Smooth muscle cell (in vitro differentiated cells): ENCODE measurements at regions not wholly inside any gene's neighbourhood (a gene's known extent, or its start where the extent isn't known, plus 50 kb on each side); places are given as distances from the start of the nearest gene placed in this dataset.
A peak's percentile ranks its signal among the peaks of the same experiment; 100 is the strongest.

Experiments
- DNase-seq: peaks from one replicate; lab custom pipeline; 2025; ENCODE audit not compliant: unreplicated experiment; lab: John Stamatoyannopoulos, UW
- H2AFZ ChIP-seq: fragments of 200-600 bp; sonication (generic); 2 replicates; pipeline ENCODE4 v1.6.0; 2016; ENCODE audit warnings: antibody characterized with exemption, low read depth, mild to moderate bottlenecking
- H3F3A ChIP-seq: fragments of 200-600 bp; sonication (generic); 2 replicates; pipeline ENCODE4 v1.6.0; 2017; ENCODE audit warnings: antibody characterized with exemption, low read depth
- H3K27ac ChIP-seq: fragments of 200-600 bp; sonication (generic); 2 replicates; pipeline ENCODE4 v1.5.1; 2016; ENCODE audit warnings: low read depth, mild to moderate bottlenecking
- H3K27me3 ChIP-seq: fragments of 200-600 bp; sonication (generic); 2 replicates; pipeline ENCODE4 v1.6.1; 2016; ENCODE audit warnings: low read depth, mild to moderate bottlenecking
- H3K36me3 ChIP-seq: fragments of 200-600 bp; sonication (generic); 2 replicates; pipeline ENCODE4 v1.5.1; 2016; ENCODE audit warnings: low read depth
- H3K4me1 ChIP-seq: fragments of 200-600 bp; sonication (generic); 2 replicates; pipeline ENCODE4 v1.5.1; 2016; ENCODE audit warnings: low read depth
- H3K4me2 ChIP-seq: fragments of 200-600 bp; sonication (generic); 2 replicates; pipeline ENCODE4 v1.6.0; 2016; ENCODE audit warnings: mild to moderate bottlenecking
- H3K4me3 ChIP-seq: fragments of 200-600 bp; sonication (generic); 2 replicates; pipeline ENCODE4 v1.5.1; 2016; ENCODE audit warnings: mild to moderate bottlenecking
- H3K79me2 ChIP-seq: fragments of 200-600 bp; sonication (generic); 2 replicates; pipeline ENCODE4 v1.6.0; 2016; ENCODE audit warnings: low read depth, mild to moderate bottlenecking
- H3K9ac ChIP-seq: fragments of 200-600 bp; sonication (generic); 2 replicates; pipeline ENCODE4 v1.6.0; 2016; ENCODE audit warnings: low read depth
- H3K9me3 ChIP-seq: fragments of 200-600 bp; sonication (generic); replicated peaks from 2 replicates; pipeline ENCODE4 v1.5.1; 2016; ENCODE audit warnings: low read depth
- H4K20me1 ChIP-seq: fragments of 200-600 bp; sonication (generic); 2 replicates; pipeline ENCODE4 v1.6.0; 2016; ENCODE audit warnings: low read depth
- WGBS: methylation state at CpG from one replicate; pipeline ENCODE4 v1.1.7; 2016; ENCODE audit warnings: low lambda C conversion rate; 5-methylcytosine and 5-hydroxymethylcytosine counted together
- TF ChIP-seq, protein P1 (sequence below): fragments of 200-600 bp; sonication (generic); IDR thresholded peaks from 2 replicates; pipeline ENCODE4 v1.5.1; 2017; ENCODE audit warnings: borderline replicate concordance, mild to moderate bottlenecking, antibody characterized with exemption; ENCODE audit not compliant: insufficient read depth, poor library complexity, severe bottlenecking

DNA sequence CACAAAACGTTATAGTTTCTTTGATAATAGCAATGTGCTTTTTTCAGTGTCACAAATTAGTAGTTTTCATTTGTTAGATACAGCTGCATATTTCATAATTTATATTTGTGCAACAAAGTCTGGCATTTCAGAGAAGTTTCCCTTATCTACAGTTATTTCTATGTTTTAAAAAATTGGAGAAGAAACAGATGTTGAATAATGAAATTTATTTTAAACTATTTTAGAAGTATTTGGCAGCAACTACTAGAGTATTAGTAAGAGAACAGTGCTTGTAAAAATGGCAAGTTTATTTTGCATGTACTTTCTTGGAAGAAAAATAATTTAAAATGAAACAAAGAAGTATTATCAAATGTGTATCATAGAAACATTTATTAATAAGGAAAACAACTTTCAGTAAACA is 68.6 kb upstream of the COL5A2 start:
- Histone ChIP-seq H3F3A (no peaks in the 10 kb centered on the region), H3K27me3 (no peaks in the 10 kb centered on the region), H3K4me1 (no peaks in the 10 kb centered on the region), H3K9ac (no peak overlapping the region), H3K4me2 (no peak overlapping the region), H3K27ac (no peak overlapping the region), H3K4me3 (no peak overlapping the region), H2AFZ (no peak overlapping the region), H4K20me1 (no peaks in the 10 kb centered on the region), H3K9me3 (no peaks in the 10 kb centered on the region), H3K36me3 (no peaks in the 10 kb centered on the region), H3K79me2 (no peaks in the 10 kb centered on the region)
- TF ChIP-seq, protein P1, sequence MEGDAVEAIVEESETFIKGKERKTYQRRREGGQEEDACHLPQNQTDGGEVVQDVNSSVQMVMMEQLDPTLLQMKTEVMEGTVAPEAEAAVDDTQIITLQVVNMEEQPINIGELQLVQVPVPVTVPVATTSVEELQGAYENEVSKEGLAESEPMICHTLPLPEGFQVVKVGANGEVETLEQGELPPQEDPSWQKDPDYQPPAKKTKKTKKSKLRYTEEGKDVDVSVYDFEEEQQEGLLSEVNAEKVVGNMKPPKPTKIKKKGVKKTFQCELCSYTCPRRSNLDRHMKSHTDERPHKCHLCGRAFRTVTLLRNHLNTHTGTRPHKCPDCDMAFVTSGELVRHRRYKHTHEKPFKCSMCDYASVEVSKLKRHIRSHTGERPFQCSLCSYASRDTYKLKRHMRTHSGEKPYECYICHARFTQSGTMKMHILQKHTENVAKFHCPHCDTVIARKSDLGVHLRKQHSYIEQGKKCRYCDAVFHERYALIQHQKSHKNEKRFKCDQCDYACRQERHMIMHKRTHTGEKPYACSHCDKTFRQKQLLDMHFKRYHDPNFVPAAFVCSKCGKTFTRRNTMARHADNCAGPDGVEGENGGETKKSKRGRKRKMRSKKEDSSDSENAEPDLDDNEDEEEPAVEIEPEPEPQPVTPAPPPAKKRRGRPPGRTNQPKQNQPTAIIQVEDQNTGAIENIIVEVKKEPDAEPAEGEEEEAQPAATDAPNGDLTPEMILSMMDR: no peak
- no peak for DNase-seq
- 86% methylated on average over 1 of the region's 1 CpG for WGBS

DNA sequence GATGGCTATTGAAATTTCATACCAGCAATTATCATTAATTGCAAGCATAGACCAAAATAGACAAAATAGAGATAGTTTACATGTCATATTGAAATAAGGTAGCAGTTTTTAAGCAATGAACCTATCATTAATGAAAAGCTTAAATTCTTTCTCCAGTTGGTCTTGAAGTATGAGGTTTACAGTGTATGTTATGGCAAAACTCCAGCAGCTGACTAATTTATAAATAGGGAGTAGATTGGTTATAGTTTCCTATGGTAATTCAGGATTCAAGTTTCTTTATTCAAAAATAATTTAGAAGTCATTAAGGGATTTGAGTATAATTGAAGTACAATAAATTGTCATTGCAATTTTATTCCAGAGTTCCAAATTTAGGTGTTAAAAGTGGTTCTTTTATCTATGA is 69.6 kb upstream of the COL5A2 start:
- no peaks in the 10 kb centered on the region for H3K79me2 ChIP-seq
- H3K27me3 ChIP-seq: no peaks in the 10 kb centered on the region
- no peaks in the 10 kb centered on the region for H3K9me3 ChIP-seq
- TF ChIP-seq, protein P1: no peak
- no peak overlapping the region for H3K27ac ChIP-seq
- no peaks in the 10 kb centered on the region for H3K36me3 ChIP-seq
- no peak overlapping the region for H3K4me2 ChIP-seq
- peaks cover 4% of the 10 kb centered on the region for H3K4me1 ChIP-seq
- no peaks in the 10 kb centered on the region for H3F3A ChIP-seq
- no peak overlapping the region for H3K4me3 ChIP-seq
- H2AFZ ChIP-seq: no peak overlapping the region
- H4K20me1 ChIP-seq: no peaks in the 10 kb centered on the region
- no peak for DNase-seq
- H3K9ac ChIP-seq: no peak overlapping the region

DNA sequence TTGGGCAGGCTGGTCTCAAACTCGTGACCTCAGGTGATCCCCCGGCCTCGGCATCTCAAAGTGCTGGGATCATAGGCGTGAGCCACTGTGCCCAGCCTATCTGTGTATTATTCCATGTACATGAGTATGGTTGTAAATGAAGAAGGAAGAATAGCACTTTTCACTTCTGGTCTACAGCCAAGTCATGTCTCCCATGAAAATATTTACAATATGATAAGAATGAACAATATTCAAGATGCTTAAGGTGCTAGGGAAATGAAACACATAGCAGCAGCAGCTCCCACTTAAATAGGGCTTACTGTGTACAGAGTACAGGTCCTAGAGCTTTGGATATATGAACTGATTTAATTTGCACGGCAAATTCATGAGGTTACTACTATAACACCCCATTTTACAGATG is 70.3 kb upstream of the COL5A2 start:
- H3K4me2 ChIP-seq: no peak overlapping the region
- H3K4me1 ChIP-seq: peaks cover 6% of the 10 kb centered on the region
- no peaks in the 10 kb centered on the region for H3K27me3 ChIP-seq
- H3K36me3 ChIP-seq: no peaks in the 10 kb centered on the region
- no peaks in the 10 kb centered on the region for H3K9me3 ChIP-seq
- no peak overlapping the region for H3K4me3 ChIP-seq
- no peak overlapping the region for H2AFZ ChIP-seq
- no peaks in the 10 kb centered on the region for H4K20me1 ChIP-seq
- TF ChIP-seq, protein P1: no peak
- H3K9ac ChIP-seq: no peak overlapping the region
- no peaks in the 10 kb centered on the region for H3F3A ChIP-seq
- 97% methylated on average over 5 of the region's 5 CpGs for WGBS
- no peak overlapping the region for H3K27ac ChIP-seq
- H3K79me2 ChIP-seq: no peaks in the 10 kb centered on the region
- no peak for DNase-seq

DNA sequence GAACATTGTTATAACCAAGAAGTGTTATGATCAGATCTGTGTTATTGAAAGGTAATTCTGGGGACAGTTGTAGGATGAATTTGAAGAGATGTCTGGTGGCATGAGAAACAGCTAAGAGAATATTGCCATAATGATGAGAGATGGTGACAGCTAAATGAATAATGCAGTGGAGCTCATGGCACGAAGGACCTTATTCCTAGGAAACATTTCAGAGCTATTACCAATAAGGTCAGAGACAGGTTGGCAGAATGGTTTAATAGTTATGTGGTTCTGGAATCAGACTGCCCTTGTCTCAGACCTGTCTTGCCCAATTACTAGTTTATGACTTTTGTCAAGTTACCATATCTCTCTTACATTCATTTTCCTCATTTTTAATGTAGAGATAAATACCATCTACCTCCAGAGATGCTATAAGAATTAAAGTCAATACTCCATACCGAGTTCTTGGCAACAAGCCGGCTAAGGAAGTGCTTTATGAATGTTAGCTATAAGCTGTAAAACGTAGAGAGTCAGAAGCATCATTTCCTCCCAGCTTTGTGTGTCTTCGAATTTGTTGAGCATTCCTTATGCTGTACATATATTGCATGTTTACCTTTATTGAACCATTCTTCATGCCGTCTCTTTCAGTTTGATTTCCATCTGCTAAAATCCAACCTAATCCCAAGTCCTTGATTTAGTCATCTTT is 73.6 kb upstream of the COL5A2 start:
- Histone ChIP-seq H3K9ac (no peak overlapping the region), H3K36me3 (no peaks in the 10 kb centered on the region), H3K4me2 (peak overlapping the region; percentile 73)

More for the DNA sequence above, 73.6 kb upstream of the COL5A2 start:
- TF ChIP-seq, protein P1: no peak
- no peaks in the 10 kb centered on the region for H3K79me2 ChIP-seq
- H3K4me1 ChIP-seq: peaks cover 6% of the 10 kb centered on the region
- no peaks in the 10 kb centered on the region for H3K27me3 ChIP-seq
- DNase-seq: no peak
- H2AFZ ChIP-seq: no peak overlapping the region
- WGBS: 58% methylated on average over 6 of the region's 6 CpGs
- H3F3A ChIP-seq: no peaks in the 10 kb centered on the region
- H4K20me1 ChIP-seq: no peaks in the 10 kb centered on the region
- no peaks in the 10 kb centered on the region for H3K9me3 ChIP-seq
- no peak overlapping the region for H3K4me3 ChIP-seq
- peak overlapping the region; percentile 85 for H3K27ac ChIP-seq
